NCI-H1436 treated with DMSO at 0.1 percent for 48 hours (cell line): ENCODE measurements at regions not wholly inside any gene's neighbourhood (a gene's known extent, or its start where the extent isn't known, plus 50 kb on each side); places are given as distances from the start of the nearest gene placed in this dataset.

ENCODE experiments used
- DNase-seq: peaks from one replicate; lab custom pipeline; 2025; lab: John Stamatoyannopoulos, UW

- no peak for DNase-seq
These were observed 488.1 kb upstream of the PRMT6 start for GRCh38 chr1:106568201-106568974.

GRCh38 chr1:106571109-106571508 is 485.4 kb upstream of the PRMT6 start:
- DNase-seq: no peak

GRCh38 chr1:106584107-106584506 is 472.4 kb upstream of the PRMT6 start:
- DNase-seq: no peak

DNA sequence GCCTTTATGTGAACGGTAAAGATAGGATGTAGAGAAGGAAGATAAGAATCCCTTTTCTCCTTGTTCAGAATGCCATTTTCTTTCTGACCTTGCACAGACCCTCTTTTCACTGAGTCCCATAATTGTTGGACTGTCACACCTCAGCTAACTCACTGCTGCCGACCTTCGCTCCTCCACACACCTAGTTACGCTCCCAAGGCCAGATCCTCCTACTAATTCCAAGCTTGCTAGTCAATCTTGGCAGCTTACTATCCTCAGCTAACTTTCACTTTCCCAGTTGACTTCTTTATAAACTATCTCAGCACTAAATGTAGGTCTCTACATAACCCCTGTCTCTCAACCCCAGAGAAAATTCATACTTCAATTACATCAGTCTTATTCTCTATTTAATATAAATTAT is 471.8 kb upstream of the PRMT6 start:
- DNase-seq: no peak

- no peak for DNase-seq
These were observed 455.8 kb upstream of the PRMT6 start for GRCh38 chr1:106600626-106601025.

GRCh38 chr1:106603616-106604015 is 452.9 kb upstream of the PRMT6 start:
- DNase-seq: no peak

DNA sequence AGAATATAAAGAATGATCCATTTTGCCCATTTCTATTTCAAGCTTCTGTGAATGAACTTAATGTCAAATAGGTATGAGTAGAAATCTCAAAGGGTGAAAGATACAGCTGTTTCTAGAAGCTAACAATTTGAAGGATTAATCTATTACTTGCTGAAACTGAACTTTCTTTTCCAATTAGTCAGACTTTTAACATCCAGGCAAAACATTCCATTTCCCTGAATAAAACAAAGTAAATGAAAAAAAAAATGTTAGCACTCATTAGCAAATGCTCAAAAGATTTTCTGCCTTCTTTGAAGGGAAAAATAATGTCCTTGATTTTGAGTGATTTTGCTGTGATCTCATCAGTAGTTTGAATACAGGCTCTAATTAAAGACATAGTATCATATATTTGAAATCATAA is 447.6 kb upstream of the PRMT6 start:
- no peak for DNase-seq

GRCh38 chr1:106613068-106613467 is 443.4 kb upstream of the PRMT6 start:
- DNase-seq: no peak

DNA sequence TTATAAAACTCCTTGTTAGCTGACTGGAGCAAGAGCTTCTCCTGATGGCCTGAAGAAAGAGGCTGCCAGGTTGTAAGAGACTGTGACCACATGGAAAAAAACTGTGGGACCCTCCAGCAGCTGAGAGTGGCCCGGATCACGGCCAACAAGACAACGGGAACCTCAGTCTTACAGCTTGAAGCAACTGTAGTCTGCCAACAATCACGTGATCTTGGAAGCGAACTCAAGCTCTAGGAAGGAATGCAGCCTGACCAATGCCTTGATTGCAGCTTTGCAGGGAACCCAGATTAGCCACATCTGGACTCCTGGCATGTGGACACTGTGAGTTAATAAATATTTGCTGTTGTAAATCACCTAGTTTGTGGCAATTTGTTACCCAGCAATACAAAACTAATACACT is 442.6 kb upstream of the PRMT6 start:
- DNase-seq: no peak

DNA sequence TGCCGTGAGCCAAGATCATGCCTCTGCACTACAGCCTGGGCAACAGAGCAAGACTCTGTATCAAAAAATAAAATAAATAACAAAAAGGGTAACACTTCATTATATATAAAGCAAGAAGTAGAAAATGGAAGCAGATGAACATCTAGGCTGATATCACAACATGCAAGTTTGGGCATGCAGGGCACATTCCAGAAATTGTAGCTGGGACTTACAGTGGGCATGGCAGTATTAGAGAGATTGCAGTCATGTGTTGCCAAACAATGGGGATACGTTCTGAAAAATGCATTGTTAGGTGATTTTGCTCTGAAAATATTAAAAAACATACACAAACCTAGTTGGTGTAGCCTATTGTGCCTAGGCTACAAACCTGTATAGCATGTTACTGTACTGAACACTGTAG is 441.0 kb upstream of the PRMT6 start:
- no peak for DNase-seq

DNA sequence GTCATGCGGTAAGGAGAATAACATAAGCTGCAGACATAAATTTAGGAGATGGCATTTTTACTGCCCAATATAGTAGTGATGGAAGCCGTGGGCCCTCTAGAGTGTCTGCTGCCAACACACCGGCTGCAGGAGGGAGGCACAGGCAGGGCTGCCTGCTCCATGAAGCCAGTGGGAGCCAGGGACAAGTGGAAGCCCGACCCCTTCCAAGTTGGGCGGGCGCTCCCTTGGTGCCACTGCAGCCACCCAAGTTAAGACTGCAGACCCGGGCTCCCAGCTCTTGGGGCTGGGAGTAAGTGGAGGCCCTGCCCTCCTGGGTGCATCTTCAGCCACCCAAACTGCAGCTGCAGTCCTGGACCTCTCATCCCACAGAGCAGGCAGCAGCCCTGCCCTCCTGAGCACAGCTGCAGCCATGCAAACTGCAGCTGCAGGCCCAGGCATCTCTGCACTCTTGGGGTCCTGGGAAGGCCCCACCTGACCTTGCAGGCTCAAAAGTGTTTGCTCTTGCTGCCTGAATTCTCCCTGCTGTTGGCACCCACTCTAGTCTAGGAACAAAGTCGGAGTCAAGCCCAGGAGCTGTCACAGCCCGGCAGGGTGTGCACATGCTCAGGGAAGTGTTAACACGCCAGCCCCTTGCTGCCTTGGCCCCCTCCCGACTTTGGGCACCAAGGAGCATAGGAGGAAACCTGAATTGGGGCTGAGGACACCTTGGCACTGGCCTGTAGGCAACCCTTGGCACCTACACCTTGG is 437.2 kb upstream of the PRMT6 start:
- DNase-seq: no peak

GRCh38 chr1:106619827-106620134 is 436.7 kb upstream of the PRMT6 start:
- DNase-seq: no peak

DNA sequence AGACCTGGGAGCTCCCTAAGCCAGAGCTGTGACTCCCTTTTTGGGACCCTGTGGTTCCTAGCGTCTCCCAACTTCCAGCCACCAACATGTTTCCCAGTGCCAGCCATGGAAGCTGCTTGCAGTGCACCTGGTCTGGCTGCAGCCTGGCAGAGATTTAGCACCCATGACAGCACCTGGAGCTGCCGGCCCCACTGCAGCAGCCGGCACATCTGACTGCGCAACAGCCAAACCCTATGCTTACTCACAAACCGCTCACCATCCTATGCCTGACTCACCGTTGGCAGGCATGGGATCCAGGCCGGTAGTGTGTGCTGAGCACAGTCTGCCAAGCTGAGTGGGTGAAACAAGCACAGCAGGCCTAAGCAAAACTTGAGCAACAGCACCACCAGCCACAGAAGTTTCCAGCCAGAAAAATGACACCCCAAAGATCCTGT is 435.9 kb upstream of the PRMT6 start:
- DNase-seq: no peak

- no peak for DNase-seq
These were observed 434.6 kb upstream of the PRMT6 start for GRCh38 chr1:106621853-106622252.

DNA sequence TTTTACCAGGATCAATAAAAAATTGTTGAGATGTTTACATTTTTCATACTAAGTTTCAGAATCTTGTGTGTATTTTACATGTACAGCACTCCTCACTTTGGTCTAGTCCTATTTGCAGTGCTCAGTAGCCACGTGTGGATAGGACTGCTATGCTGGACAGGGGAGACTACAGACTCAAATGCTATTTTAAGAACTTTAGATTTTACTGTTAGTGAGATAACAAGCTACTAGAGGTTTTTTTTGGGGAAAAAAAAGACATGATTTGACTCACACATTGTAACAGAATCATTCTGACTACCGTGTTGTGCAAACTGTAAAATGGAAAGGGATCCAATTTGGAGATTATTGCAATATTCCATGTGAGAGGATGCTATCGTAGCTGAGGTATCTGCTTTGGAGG is 418.9 kb upstream of the PRMT6 start:
- DNase-seq: no peak

DNA sequence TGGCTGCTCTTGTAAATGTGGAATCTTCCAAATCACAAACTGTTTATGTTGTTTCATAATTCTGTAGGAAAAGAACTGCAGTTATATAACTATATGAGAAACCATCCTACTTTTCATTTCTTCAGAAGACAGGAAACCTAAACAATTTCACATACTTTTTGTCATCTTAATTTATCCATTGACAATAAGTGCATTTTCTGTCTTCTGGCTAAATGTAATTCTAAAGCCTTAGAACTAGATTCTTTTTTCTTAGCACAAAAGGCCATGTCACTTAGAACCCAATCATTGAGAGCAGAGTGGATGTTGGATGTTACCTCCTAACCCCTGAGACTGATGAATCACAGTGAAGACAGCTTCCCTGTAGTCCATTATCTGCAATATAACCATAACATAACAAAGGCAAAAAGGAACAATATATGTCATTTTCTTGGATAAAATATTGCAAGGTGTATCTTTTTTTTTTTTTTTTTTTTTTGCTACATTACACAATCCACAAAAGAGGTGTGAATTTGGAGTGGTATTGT is 410.2 kb upstream of the PRMT6 start:
- DNase-seq: no peak

DNA sequence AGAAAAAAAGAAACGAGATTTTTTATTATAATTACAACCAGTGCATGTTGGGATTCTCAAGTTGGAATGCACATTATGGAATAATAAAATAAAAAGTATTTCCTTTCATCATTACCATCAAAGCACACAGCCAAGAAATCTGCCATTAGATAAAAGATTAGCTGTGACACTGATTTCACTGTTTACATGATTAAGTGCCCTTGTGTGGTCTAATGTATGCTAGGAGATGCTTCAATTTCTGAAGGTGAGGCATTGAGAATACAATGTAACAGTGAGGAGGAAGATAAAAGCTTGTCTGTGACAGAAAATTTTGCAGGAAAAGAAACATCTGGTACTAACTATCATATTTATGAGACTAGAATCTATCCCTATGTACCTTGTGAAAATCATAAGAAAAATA is 409.7 kb upstream of the PRMT6 start:
- DNase-seq: no peak

DNA sequence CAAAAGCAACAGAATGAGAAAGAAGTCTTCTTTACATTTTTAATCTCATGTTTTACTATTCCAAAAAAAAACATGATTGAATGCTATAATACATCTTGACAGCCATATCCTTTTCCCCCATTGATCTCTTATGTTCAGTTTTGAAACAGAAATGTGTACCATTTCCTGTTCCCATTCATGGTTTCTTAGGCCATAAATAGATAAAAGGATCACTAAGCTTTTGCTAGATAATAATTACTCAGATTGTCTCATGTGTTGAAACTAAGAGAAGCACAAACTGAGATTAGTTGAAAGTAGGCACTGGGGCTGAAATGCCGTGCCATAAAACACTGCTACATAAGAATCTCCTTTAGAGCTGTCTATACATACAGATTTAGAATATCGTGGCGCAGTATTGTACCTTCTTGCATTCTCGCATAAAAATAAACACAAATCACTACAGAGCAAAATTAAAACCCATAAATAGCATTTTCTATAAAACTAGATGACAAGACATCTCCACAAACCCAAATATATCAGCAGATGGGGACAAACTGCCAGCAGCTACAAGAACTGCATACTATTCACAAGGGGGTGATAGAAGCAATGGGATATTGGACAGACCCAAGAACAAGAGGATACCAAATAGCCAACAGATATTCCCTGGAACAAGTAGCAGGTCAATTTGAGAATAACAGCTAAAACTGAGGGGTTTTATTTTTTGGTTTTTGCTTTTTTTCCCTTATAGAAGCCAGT is 405.3 kb upstream of the PRMT6 start:
- DNase-seq: no peak

GRCh38 chr1:106659490-106660244 is 396.8 kb upstream of the PRMT6 start:
- no peak for DNase-seq

DNA sequence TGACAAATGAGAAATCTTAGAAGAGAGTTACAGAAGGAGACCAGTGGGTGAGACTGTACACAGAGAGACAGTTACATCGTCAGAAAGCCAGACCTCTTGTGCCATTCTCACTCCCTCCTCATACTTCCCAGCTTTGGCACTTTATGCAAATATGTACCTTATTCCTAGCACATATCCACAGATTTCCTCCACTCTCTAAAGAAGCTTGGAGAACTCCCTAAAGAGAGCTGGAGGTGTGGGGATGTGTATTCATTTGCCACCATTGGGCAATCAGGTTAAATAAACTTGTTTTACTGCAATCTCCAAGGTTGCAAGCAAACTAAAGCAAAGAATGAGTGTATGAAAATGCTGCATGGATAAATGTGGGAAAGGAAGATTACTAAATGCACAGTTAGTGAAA is 380.9 kb upstream of the PRMT6 start:
- no peak for DNase-seq

DNA sequence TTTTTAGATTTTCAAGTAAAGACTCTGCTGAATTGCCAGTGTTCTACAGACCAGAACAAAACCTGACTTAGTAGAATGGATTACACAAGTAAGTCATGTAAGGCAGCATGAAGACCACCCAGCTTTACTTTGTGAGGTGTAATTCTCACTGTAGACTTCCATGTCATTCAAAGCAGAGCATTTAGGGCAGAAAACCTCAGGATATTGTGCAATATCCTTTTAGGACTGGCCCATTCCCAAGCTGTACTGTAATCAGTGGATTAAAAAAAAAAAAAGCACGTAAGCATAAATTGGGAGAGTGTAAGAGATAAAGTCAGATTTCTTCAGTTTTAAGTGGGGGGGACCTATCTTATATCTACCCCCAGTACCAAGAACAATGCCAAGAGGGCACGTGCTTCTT is 380.5 kb upstream of the PRMT6 start:
- DNase-seq: no peak

DNA sequence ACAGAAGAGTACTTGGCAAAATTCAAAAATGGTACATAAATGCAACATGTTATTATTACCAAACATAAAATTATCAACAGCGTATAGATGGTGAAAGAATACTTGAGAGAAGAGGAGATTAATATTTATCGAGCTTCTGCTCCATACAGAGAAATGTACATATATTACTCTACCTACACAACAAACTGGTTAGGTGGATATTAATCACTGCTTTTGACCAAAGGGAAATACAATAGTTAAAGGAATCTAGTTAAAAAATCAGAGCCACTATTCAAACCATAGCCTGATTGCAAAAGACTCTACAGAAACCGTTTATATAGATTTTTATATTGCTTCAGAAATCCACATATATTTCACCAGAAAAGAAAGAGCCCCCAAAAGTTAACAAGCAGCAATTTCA is 379.3 kb upstream of the PRMT6 start:
- DNase-seq: no peak
